PC-3 (cell line): ENCODE measurements at regions not wholly inside any gene's neighbourhood (a gene's known extent, or its start where the extent isn't known, plus 50 kb on each side); places are given as distances from the start of the nearest gene placed in this dataset.

Source experiments
- EZH2 ChIP-seq: fragments of 300-600 bp; sonication (generic); IDR thresholded peaks from one replicate; pipeline ENCODE4 v1.6.1; 2017; ENCODE audit warnings: antibody characterized with exemption, mild to moderate bottlenecking, low read length; ENCODE audit not compliant: unreplicated experiment
- EZH2phosphoT487 ChIP-seq: fragments of 300-600 bp; sonication (generic); IDR thresholded peaks from 2 replicates; pipeline ENCODE4 v1.6.1; 2018; ENCODE audit warnings: mild to moderate bottlenecking, antibody characterized with exemption, low read length, borderline replicate concordance
- TF ChIP-seq, protein P1 (sequence below): fragments of 300-600 bp; sonication (generic); conservative IDR thresholded peaks from 2 replicates; pipeline ENCODE4 v1.5.1; 2017; ENCODE audit warnings: antibody characterized with exemption, low read depth, mild to moderate bottlenecking, low read length

GRCh38 chr6:140041056-140041455 lies 666.6 kb upstream of the CITED2 start:
- TF ChIP-seq, protein P1, sequence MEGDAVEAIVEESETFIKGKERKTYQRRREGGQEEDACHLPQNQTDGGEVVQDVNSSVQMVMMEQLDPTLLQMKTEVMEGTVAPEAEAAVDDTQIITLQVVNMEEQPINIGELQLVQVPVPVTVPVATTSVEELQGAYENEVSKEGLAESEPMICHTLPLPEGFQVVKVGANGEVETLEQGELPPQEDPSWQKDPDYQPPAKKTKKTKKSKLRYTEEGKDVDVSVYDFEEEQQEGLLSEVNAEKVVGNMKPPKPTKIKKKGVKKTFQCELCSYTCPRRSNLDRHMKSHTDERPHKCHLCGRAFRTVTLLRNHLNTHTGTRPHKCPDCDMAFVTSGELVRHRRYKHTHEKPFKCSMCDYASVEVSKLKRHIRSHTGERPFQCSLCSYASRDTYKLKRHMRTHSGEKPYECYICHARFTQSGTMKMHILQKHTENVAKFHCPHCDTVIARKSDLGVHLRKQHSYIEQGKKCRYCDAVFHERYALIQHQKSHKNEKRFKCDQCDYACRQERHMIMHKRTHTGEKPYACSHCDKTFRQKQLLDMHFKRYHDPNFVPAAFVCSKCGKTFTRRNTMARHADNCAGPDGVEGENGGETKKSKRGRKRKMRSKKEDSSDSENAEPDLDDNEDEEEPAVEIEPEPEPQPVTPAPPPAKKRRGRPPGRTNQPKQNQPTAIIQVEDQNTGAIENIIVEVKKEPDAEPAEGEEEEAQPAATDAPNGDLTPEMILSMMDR: no peak
- TF ChIP-seq EZH2 (no peak), EZH2phosphoT487 (no peak)
